HepG2 (cell line): ENCODE measurements at regions not wholly inside any gene's neighbourhood (a gene's known extent, or its start where the extent isn't known, plus 50 kb on each side); places are given as distances from the start of the nearest gene placed in this dataset.
A peak's percentile ranks its signal among the peaks of the same experiment; 100 is the strongest.

Experiments
- ATAC-seq: fragments of 200-7000 bp; cut with Tn5 transposase; 3 replicates; pipeline ENCODE4 v1.9.1; 2020; ENCODE audit warnings: mild to moderate bottlenecking, moderate library complexity
- BruUV-seq: library from RNA; stranded (reverse); fragments of 400-500 nt; replicated peaks from 2 replicates; lab custom pipeline; 2021; lab: Mats Ljungman, UMichigan
- CTCF ChIA-PET: fragments of 300-600 bp; formaldehyde crosslinking; extraction: SDS; loops from one replicate; lab custom pipeline; 2021; ENCODE audit warnings: low total read pairs, inconsistent platforms, low intra/inter-chr PET ratio; lab: Yijun Ruan, JAX
- POLR2A ChIA-PET: fragments of 350-600 bp; sonication (Branson Sonifier 250); formaldehyde crosslinking; loops from one replicate; lab custom pipeline; 2020; ENCODE audit warnings: antibody characterized with exemption, inconsistent platforms; lab: Yijun Ruan, JAX
- DNase-seq: peaks from one replicate; pipeline ENCODE4 v3.0.0-alpha.2; 2015; ENCODE audit warnings: low spot score
- FAIRE-seq: peaks from 3 replicates; lab custom pipeline; 2011; peaks lifted over from hg19 to GRCh38; lab: Jason Lieb, UNC
- H2AFZ ChIP-seq: one replicate; pipeline ENCODE4 v1.6.1; 2011; ENCODE audit warnings: low read length, inconsistent platforms
- H3K27ac ChIP-seq: fragments of 300-600 bp; 3 replicates; pipeline ENCODE4 v1.8.0; 2011; ENCODE audit warnings: mixed run types, mild to moderate bottlenecking, mixed read lengths, low read length, inconsistent platforms; ENCODE audit not compliant: insufficient read depth; ENCODE audit errors: extremely low read length
- H3K27me3 ChIP-seq, 2 experiments: fragments of 200-600 bp in 1 of 2; 2 replicates in 1 of 2; 3 replicates in 1 of 2; pipeline versions ENCODE4 v1.6.0 to v1.8.0; 2011; ENCODE audit warnings: low read length in 2 of 2, mild to moderate bottlenecking in 2 of 2, moderate library complexity in 2 of 2, inconsistent platforms in 1 of 2; ENCODE audit not compliant: insufficient read depth in 2 of 2, control insufficient read depth in 1 of 2
- H3K36me3 ChIP-seq, 2 experiments: fragments of 200-600 bp in 1 of 2; replicated peaks in 1 of 2; 2 replicates in 1 of 2; 3 replicates in 1 of 2; pipeline versions ENCODE4 v1.5.1 to v1.8.0; 2011; ENCODE audit warnings: low read length in 2 of 2, inconsistent platforms in 1 of 2; ENCODE audit not compliant: insufficient read depth in 2 of 2, control insufficient read depth in 1 of 2
- H3K4me1 ChIP-seq: 2 replicates; pipeline ENCODE4 v1.5.1; 2012; ENCODE audit warnings: low read length, inconsistent platforms; ENCODE audit not compliant: insufficient read depth
- H3K4me2 ChIP-seq: 2 replicates; pipeline ENCODE4 v1.6.0; 2011; ENCODE audit warnings: low read depth, low read length, inconsistent platforms
- H3K4me3 ChIP-seq, 3 experiments: fragments of 200-600 bp in 1 of 3; sonication (generic), shearing (Covaris generic) in 1 of 3; replicated peaks in 1 of 3; 2 replicates each; pipeline ENCODE4 v1.5.1; 2011 to 2016; ENCODE audit warnings: low read length in 3 of 3, inconsistent platforms in 2 of 3, low read depth in 2 of 3, mild to moderate bottlenecking in 2 of 3, control low read depth in 1 of 3, mixed read lengths in 1 of 3; ENCODE audit not compliant: insufficient read depth in 1 of 3
- H3K79me2 ChIP-seq: one replicate; pipeline ENCODE4 v1.6.1; 2011; ENCODE audit warnings: low read length, inconsistent platforms; ENCODE audit not compliant: insufficient read depth
- H3K9ac ChIP-seq: 2 replicates; pipeline ENCODE4 v1.6.0; 2011; ENCODE audit warnings: mild to moderate bottlenecking, low read depth, low read length, inconsistent platforms; ENCODE audit not compliant: insufficient read depth
- H3K9me3 ChIP-seq: 2 replicates; pipeline ENCODE4 v1.5.1; 2012; ENCODE audit warnings: mild to moderate bottlenecking, low read length
- H4K20me1 ChIP-seq: 2 replicates; pipeline ENCODE4 v1.6.0; 2011; ENCODE audit warnings: inconsistent platforms, mild to moderate bottlenecking, low read length, moderate library complexity; ENCODE audit not compliant: insufficient read depth
- ADNP ChIP-seq: sonication (generic); formaldehyde crosslinking; IDR thresholded peaks from 2 replicates; pipeline ENCODE4 v1.4.0; 2020; ENCODE audit warnings: missing genetic modification reagents
- IRF9 ChIP-seq: sonication (generic); formaldehyde crosslinking; IDR thresholded peaks from 2 replicates; pipeline ENCODE4 v1.8.0; 2022; ENCODE audit warnings: missing genetic modification reagents, mild to moderate bottlenecking, borderline replicate concordance
- KLF9 ChIP-seq: IDR thresholded peaks from 2 replicates; pipeline ENCODE4 v1.6.1; 2016; ENCODE audit warnings: low read depth
- ZBTB33 ChIP-seq: sonication (generic); formaldehyde crosslinking; IDR thresholded peaks from 2 replicates; pipeline ENCODE4 v1.4.0; 2020; ENCODE audit warnings: missing genetic modification reagents
- ZEB1 ChIP-seq: IDR thresholded peaks from 2 replicates; pipeline ENCODE4 v1.6.1; 2012; ENCODE audit warnings: mild to moderate bottlenecking, low read depth, inconsistent platforms; ENCODE audit not compliant: insufficient replicate concordance
- ZNF264 ChIP-seq: sonication (generic); formaldehyde crosslinking; IDR thresholded peaks from 2 replicates; pipeline ENCODE4 v1.4.0; 2020; ENCODE audit warnings: missing genetic modification reagents
- ZNF574 ChIP-seq: sonication (generic); formaldehyde crosslinking; IDR thresholded peaks from 2 replicates; pipeline ENCODE4 v1.4.0; 2020; ENCODE audit warnings: missing genetic modification reagents
- ZNF7 ChIP-seq: IDR thresholded peaks from 2 replicates; pipeline ENCODE4 v1.6.1; 2016; ENCODE audit warnings: missing biosample characterization, missing genetic modification reagents
- WGBS: methylation state at CpG from one replicate; pipeline ENCODE4 v1.1.6; 2017; ENCODE audit warnings: low lambda C conversion rate; 5-methylcytosine and 5-hydroxymethylcytosine counted together
- in situ Hi-C: cut with HindIII; loops from 2 replicates; pipeline ENCODE4 v1.10.0; 2017; ENCODE audit warnings: low pct_unique_long_range_greater_than_20kb; ENCODE audit not compliant: extremely low pct_ligation_motif_present
- intact Hi-C: fragments of 100-400 bp; cut with micrococcal nuclease; formaldehyde crosslinking; loops from one replicate; pipeline ENCODE4 v1.10.0; 2022; ENCODE audit not compliant: unreplicated experiment

- no peaks in the 10 kb centered on the region for H3K27me3 ChIP-seq
- no peak overlapping the region for H3K4me3 ChIP-seq
- H3K4me2 ChIP-seq = no peak overlapping the region
- no peaks in the 10 kb centered on the region for H3K9me3 ChIP-seq
- in situ Hi-C loops = no loop called here
- H3K4me1 ChIP-seq = 0 out of 2 replicates have a peak, but pooled peaks cover 12% of the 10 kb centered on the region
- ChIA-PET CTCF (no interaction called here), POLR2A (no interaction called here)
- DNase-seq = peak; percentile 5
- no TSS peak for BruUV-seq
- H3K9ac ChIP-seq = no peak overlapping the region
- no peaks in the 10 kb centered on the region for H3K36me3 ChIP-seq
- peak; percentile 40 for FAIRE-seq
- no peak overlapping the region for H2AFZ ChIP-seq
- H3K27ac ChIP-seq = no peak overlapping the region
- TF ChIP-seq ZNF7 (peak; percentile 92), ZNF264 (CRISPR knock-in tag) (no peak), ZBTB33 (CRISPR knock-in tag) (no peak), ZEB1 (no peak)
- intact Hi-C loops = no loop called here
- ATAC-seq = no peak; the same call in 2 of the 3 replicates
- H4K20me1 ChIP-seq = no peaks in the 10 kb centered on the region
- 0% methylated on average over 3 of the region's 5 CpGs for whole genome bisulfite sequencing
- H3K79me2 ChIP-seq = no peaks in the 10 kb centered on the region
Measured at GRCh38 chrX:39414290-39414854, 613.1 kb downstream of the MID1IP1 start.

- CTCF ChIA-PET = no interaction called here
- FAIRE-seq = no peak
- no peaks in the 10 kb centered on the region for H4K20me1 ChIP-seq
- no peak overlapping the region for H3K9ac ChIP-seq
- WGBS = 66% methylated on average over 10 of the region's 14 CpGs
- no peak for ATAC-seq
- no peak overlapping the region for H3K4me2 ChIP-seq
- in situ Hi-C loops = no loop called here
- TF ChIP-seq IRF9 (no peak), ADNP (CRISPR knock-in tag) (no peak), KLF9 (CRISPR knock-in tag) (no peak), ZNF574 (CRISPR knock-in tag) (no peak)
- TF ChIP-seq, all 625 proteins: peak for 0
- no TSS peak for BruUV-seq
- H3K4me1 ChIP-seq = 0 out of 2 replicates have a peak, but pooled peaks cover 12% of the 10 kb centered on the region
- intact Hi-C loops = no loop called here
- H3K27ac ChIP-seq = no peak overlapping the region
- no peak overlapping the region for H2AFZ ChIP-seq
- H3K79me2 ChIP-seq = no peaks in the 10 kb centered on the region
- DNase-seq = no peak
- H3K4me3 ChIP-seq = no peak overlapping the region
- no peaks in the 10 kb centered on the region for H3K9me3 ChIP-seq
- H3K27me3 ChIP-seq = no peaks in the 10 kb centered on the region
- no peaks in the 10 kb centered on the region for H3K36me3 ChIP-seq
- POLR2A ChIA-PET = no interaction called here
Measured at GRCh38 chrX:39416547-39417260, 615.4 kb downstream of the MID1IP1 start.
